ENCODE measurements at regions not wholly inside any gene's neighbourhood (a gene's known extent, or its start where the extent isn't known, plus 50 kb on each side); places are given as distances from the start of the nearest gene placed in this dataset.

DNA sequence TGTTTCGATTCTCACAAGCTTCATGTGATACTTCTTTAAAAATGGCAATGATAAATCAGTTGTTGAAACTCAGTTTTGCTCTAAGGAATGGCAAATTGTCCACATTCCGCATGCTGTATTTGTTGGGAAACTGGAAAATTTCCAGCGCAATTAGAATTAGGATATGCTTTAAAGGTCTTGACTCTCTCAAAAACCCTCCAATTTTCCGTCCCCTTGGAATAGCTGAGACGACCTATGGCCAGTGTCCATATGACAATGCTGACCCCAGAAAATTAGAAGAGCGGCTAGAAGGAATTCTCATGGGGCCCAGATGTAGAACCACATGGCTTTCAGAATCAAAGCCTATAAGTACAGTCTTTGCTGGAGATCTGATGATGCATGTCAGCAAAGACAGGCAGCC lies 170.8 kb downstream of the TMEM18 start:
- TF ChIP-seq TAF1 (IDR thresholded peaks at IDR 0.05; ENCODE audit: borderline replicate concordance, insufficient read depth, low read length) (no peak), SIN3A (IDR thresholded peaks at IDR 0.05; ENCODE audit: borderline replicate concordance, insufficient read depth, low read length) (no peak), POLR2AphosphoS5 (IDR thresholded peaks at IDR 0.05; ENCODE audit: low read depth, low read length) (no peak), FOXP2 (optimal IDR thresholded peaks at IDR 0.05; ENCODE audit: borderline replicate concordance, extremely low read depth, extremely low read length, insufficient read depth) (no peak)
- TF ChIP-seq, protein P1, sequence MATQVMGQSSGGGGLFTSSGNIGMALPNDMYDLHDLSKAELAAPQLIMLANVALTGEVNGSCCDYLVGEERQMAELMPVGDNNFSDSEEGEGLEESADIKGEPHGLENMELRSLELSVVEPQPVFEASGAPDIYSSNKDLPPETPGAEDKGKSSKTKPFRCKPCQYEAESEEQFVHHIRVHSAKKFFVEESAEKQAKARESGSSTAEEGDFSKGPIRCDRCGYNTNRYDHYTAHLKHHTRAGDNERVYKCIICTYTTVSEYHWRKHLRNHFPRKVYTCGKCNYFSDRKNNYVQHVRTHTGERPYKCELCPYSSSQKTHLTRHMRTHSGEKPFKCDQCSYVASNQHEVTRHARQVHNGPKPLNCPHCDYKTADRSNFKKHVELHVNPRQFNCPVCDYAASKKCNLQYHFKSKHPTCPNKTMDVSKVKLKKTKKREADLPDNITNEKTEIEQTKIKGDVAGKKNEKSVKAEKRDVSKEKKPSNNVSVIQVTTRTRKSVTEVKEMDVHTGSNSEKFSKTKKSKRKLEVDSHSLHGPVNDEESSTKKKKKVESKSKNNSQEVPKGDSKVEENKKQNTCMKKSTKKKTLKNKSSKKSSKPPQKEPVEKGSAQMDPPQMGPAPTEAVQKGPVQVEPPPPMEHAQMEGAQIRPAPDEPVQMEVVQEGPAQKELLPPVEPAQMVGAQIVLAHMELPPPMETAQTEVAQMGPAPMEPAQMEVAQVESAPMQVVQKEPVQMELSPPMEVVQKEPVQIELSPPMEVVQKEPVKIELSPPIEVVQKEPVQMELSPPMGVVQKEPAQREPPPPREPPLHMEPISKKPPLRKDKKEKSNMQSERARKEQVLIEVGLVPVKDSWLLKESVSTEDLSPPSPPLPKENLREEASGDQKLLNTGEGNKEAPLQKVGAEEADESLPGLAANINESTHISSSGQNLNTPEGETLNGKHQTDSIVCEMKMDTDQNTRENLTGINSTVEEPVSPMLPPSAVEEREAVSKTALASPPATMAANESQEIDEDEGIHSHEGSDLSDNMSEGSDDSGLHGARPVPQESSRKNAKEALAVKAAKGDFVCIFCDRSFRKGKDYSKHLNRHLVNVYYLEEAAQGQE (IDR thresholded peaks at IDR 0.05; ENCODE audit: insufficient read depth in 1 of 2, low read depth in 2 of 2, low read length in 2 of 2): no peak

DNA sequence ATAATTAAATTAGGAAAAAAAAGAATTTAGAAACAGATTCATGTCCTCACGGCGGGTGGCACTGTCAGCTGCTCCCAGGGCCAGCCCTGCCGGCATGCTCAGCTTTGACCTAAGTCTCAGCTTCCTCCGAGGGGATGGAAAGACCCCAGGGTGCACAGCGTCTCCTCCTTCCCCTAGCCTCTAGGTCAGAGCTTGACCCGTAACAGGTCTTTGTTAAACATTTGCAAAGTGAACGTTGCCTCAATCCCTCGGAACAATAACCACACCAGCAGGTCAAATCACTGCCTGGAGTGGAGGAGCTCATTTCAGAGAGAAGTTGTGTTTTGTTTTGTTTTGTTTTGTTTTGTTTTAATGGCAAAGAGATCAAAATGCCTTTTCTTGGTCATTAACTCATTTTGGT lies 171.3 kb downstream of the TMEM18 start:
- TF ChIP-seq FOXP2 (optimal IDR thresholded peaks at IDR 0.05; ENCODE audit: borderline replicate concordance, extremely low read depth, extremely low read length, insufficient read depth): no peak

DNA sequence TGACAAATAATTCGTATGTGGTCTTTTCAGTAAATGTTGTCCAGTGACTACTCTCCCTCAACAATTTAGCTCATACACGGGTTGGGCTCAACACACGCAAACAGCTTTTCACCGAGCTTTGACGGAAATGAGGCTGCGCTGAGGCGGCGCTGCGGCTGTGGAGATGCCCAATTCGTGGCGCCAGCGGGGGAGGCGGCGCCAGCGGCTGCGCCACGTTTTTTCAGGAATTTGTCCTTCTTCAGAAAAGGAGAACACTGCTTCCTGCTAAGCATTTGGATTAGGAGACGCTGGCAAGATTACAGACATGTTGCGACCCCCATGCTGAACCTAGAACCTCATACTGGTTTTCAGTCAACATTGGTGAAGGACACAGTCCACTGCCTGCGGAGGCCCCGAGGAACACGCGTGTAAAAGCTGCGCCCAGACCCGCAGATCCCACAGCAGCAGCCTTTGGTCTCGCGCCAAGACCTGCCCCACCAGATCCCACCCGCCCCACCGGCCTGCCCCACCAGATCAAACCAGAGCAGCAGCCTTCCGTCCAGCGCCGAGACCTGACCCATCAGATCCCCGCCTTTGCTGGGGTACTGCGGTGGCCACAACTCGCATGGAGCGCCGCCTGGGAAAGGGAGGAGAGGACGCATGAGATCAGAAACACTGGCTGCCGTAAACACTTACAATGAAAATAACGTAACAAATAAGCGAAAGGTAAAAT lies 173.8 kb downstream of the TMEM18 start:
- TF ChIP-seq POLR2AphosphoS5 (IDR thresholded peaks at IDR 0.05; ENCODE audit: low read depth, low read length) (no peak), FOXP2 (optimal IDR thresholded peaks at IDR 0.05; ENCODE audit: borderline replicate concordance, extremely low read depth, extremely low read length, insufficient read depth) (no peak), SIN3A (IDR thresholded peaks at IDR 0.05; ENCODE audit: borderline replicate concordance, insufficient read depth, low read length) (no peak), TAF1 (IDR thresholded peaks at IDR 0.05; ENCODE audit: borderline replicate concordance, insufficient read depth, low read length) (no peak)
- TF ChIP-seq, protein P1 (IDR thresholded peaks at IDR 0.05; ENCODE audit: insufficient read depth in 1 of 2, low read depth in 2 of 2, low read length in 2 of 2): no peak

DNA sequence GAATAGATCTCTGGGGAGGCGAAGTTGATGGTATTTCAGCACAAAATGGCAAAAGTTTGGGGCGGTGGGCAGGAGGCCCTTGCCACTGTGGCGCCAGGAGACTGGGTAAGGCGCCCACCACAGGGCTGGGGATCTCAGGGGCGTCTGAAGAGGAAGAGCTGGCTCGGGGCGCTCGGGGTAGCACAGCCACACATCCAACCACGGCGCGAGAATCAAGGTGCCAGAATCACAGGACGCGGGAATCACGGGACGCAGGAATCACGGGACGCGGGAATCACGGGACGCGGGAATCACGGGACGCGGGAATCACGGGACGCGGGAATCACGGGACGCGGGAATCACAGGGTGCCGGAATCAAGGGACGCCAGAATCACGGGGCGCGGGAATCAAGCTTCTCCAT lies 174.4 kb downstream of the TMEM18 start:
- TF ChIP-seq, protein P1 (IDR thresholded peaks at IDR 0.05; ENCODE audit: insufficient read depth in 1 of 2, low read depth in 2 of 2, low read length in 2 of 2): no peak
- TF ChIP-seq SIN3A (IDR thresholded peaks at IDR 0.05; ENCODE audit: borderline replicate concordance, insufficient read depth, low read length) (no peak), TAF1 (IDR thresholded peaks at IDR 0.05; ENCODE audit: borderline replicate concordance, insufficient read depth, low read length) (no peak), POLR2AphosphoS5 (IDR thresholded peaks at IDR 0.05; ENCODE audit: low read depth, low read length) (no peak), FOXP2 (optimal IDR thresholded peaks at IDR 0.05; ENCODE audit: borderline replicate concordance, extremely low read depth, extremely low read length, insufficient read depth) (no peak)

DNA sequence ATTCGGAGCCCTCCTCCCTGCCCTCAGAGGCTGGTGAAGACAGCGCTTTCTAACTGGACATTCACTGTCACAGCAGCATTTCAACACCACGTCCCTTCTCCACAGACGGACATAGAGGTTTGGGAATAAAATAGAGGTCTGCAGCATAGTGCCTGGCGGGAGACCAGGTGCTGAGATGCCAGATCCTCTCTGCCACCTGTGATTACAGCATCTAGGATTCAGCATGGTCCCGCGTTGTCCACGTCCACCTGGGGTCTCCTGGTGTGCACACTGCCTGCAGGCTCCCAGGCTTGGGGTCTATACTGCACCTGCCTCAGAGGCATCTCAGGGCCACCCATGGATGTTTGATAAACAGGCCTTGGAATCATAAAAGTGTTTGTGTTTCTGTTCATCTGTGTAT lies 175.5 kb downstream of the TMEM18 start:
- TF ChIP-seq POLR2AphosphoS5 (IDR thresholded peaks at IDR 0.05; ENCODE audit: low read depth, low read length): no peak
- no peak for TF ChIP-seq TAF1 (IDR thresholded peaks at IDR 0.05; ENCODE audit: borderline replicate concordance, insufficient read depth, low read length)

DNA sequence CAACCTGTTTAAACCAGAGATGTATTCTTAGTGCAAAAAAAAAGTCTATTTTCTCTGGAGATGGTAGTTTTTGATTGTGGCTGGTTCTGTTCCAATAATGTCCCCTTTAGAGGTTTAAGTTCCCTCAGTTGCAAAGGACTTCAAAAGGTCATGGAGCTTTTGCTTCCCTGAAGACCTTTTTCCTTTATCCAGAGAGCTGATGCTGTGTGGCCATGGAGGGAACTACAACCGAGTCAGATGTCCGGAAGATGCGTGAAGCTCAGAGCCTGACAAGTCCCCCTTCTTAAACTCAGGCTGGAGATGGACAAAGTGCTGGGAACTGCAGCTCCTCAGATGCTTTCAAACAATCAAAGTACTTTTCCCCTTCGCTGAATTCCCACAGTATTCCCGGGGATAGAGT lies 176.1 kb downstream of the TMEM18 start:
- no peak for TF ChIP-seq SIN3A (IDR thresholded peaks at IDR 0.05; ENCODE audit: borderline replicate concordance, insufficient read depth, low read length)
- TF ChIP-seq TAF1 (IDR thresholded peaks at IDR 0.05; ENCODE audit: borderline replicate concordance, insufficient read depth, low read length): no peak
- TF ChIP-seq, protein P1 (IDR thresholded peaks at IDR 0.05; ENCODE audit: insufficient read depth in 1 of 2, low read depth in 2 of 2, low read length in 2 of 2): no peak
- TF ChIP-seq POLR2AphosphoS5 (IDR thresholded peaks at IDR 0.05; ENCODE audit: low read depth, low read length): no peak
- no peak for TF ChIP-seq FOXP2 (optimal IDR thresholded peaks at IDR 0.05; ENCODE audit: borderline replicate concordance, extremely low read depth, extremely low read length, insufficient read depth)

Measured in PFSK-1 (cell line).